BJ (cell line): ENCODE measurements at regions not wholly inside any gene's neighbourhood (a gene's known extent, or its start where the extent isn't known, plus 50 kb on each side); places are given as distances from the start of the nearest gene placed in this dataset.

ENCODE experiments used
- CTCF ChIA-PET: fragments of 350-600 bp; formaldehyde crosslinking; extraction: SDS; loops from one replicate; lab custom pipeline; 2021; ENCODE audit warnings: antibody characterized with exemption, inconsistent platforms; lab: Yijun Ruan, JAX
- POLR2A ChIA-PET: fragments of 300-600 bp; sonication (Branson Sonifier 250); formaldehyde crosslinking; extraction: SDS; loops from one replicate; lab custom pipeline; 2021; ENCODE audit warnings: antibody characterized with exemption; lab: Charles Lee
- DNase-seq: peaks from one replicate; pipeline ENCODE4 v3.0.0-alpha.2; 2011; ENCODE audit warnings: low read depth
- H3K27me3 ChIP-seq: 2 replicates; pipeline ENCODE4 v1.6.0; 2011; ENCODE audit warnings: low read length; ENCODE audit not compliant: control insufficient read depth, insufficient read depth
- H3K36me3 ChIP-seq: 2 replicates; pipeline ENCODE4 v1.5.1; 2011; ENCODE audit warnings: low read length; ENCODE audit not compliant: control insufficient read depth, insufficient read depth
- H3K4me3 ChIP-seq: 2 replicates; pipeline ENCODE4 v1.5.1; 2011; ENCODE audit warnings: low read depth, mild to moderate bottlenecking, control low read depth, low read length
- TF ChIP-seq, protein P1 (sequence below): IDR thresholded peaks from 2 replicates; pipeline ENCODE4 v1.5.1; 2011; ENCODE audit warnings: low read depth, mild to moderate bottlenecking, control low read depth, inconsistent platforms, low read length, moderate library complexity; ENCODE audit not compliant: insufficient read depth

DNA sequence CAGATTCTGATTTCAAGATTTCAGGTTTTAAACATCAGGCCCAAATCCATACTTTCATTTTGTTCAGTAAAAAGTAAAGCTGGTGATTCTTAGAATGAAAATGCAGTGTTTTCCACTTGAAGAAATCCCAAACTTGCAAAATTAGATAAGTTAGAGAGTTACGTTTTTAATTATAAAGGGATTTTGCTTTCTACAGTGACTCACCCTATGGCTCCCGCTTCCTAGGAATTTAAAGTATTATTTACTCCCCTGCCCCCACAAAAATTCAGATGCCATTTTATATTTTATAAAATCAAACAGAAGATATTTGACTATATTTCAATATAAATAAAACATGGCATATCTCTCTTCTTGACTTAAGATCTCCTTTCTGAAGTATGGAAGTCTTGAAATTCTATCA, 402.9 kb downstream of the ZSWIM6 start:
- H3K27me3 ChIP-seq = no peaks in the 10 kb centered on the region
- TF ChIP-seq, protein P1, sequence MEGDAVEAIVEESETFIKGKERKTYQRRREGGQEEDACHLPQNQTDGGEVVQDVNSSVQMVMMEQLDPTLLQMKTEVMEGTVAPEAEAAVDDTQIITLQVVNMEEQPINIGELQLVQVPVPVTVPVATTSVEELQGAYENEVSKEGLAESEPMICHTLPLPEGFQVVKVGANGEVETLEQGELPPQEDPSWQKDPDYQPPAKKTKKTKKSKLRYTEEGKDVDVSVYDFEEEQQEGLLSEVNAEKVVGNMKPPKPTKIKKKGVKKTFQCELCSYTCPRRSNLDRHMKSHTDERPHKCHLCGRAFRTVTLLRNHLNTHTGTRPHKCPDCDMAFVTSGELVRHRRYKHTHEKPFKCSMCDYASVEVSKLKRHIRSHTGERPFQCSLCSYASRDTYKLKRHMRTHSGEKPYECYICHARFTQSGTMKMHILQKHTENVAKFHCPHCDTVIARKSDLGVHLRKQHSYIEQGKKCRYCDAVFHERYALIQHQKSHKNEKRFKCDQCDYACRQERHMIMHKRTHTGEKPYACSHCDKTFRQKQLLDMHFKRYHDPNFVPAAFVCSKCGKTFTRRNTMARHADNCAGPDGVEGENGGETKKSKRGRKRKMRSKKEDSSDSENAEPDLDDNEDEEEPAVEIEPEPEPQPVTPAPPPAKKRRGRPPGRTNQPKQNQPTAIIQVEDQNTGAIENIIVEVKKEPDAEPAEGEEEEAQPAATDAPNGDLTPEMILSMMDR = no peak
- H3K4me3 ChIP-seq = no peak overlapping the region
- ChIA-PET POLR2A (no interaction called here), CTCF (no interaction called here)
- H3K36me3 ChIP-seq = no peaks in the 10 kb centered on the region
- DNase-seq = no peak

GRCh38 chr5:61735531-61735930, 403.5 kb downstream of the ZSWIM6 start:
- CTCF ChIA-PET = no interaction called here
- H3K36me3 ChIP-seq = no peaks in the 10 kb centered on the region
- TF ChIP-seq, protein P1 = no peak
- H3K27me3 ChIP-seq = no peaks in the 10 kb centered on the region
- no peak for DNase-seq
- POLR2A ChIA-PET = no interaction called here
- H3K4me3 ChIP-seq = no peak overlapping the region

- DNase-seq = no peak
- TF ChIP-seq, protein P1 = no peak
- no peaks in the 10 kb centered on the region for H3K27me3 ChIP-seq
- CTCF ChIA-PET = interaction anchor here (0.7 kb wide), 1 partner anchor 8 kb away, joined by 3 read pairs; no protein-coding TSS in a partner anchor
- POLR2A ChIA-PET = no interaction called here
- no peaks in the 10 kb centered on the region for H3K36me3 ChIP-seq
- no peak overlapping the region for H3K4me3 ChIP-seq
Measured at GRCh38 chr5:61735995-61736394, 403.9 kb downstream of the ZSWIM6 start.

GRCh38 chr5:61737301-61737963, 405.4 kb downstream of the ZSWIM6 start:
- H3K27me3 ChIP-seq = no peaks in the 10 kb centered on the region
- H3K4me3 ChIP-seq = no peak overlapping the region
- TF ChIP-seq, protein P1 = no peak
- ChIA-PET POLR2A (no interaction called here), CTCF (no interaction called here)
- DNase-seq = no peak
- no peaks in the 10 kb centered on the region for H3K36me3 ChIP-seq

- CTCF ChIA-PET = no interaction called here
- Histone ChIP-seq H3K36me3 (no peaks in the 10 kb centered on the region), H3K27me3 (no peaks in the 10 kb centered on the region), H3K4me3 (no peak overlapping the region)
- DNase-seq = no peak
- TF ChIP-seq, protein P1 = no peak
- POLR2A ChIA-PET = no interaction called here
Measured at GRCh38 chr5:61737964-61738340, 405.9 kb downstream of the ZSWIM6 start.
